ENCODE measurements at regions not wholly inside any gene's neighbourhood (a gene's known extent, or its start where the extent isn't known, plus 50 kb on each side); places are given as distances from the start of the nearest gene placed in this dataset.

GRCh38 chr18:25630682-25631081, 278.7 kb upstream of the ZNF521 start:
- in situ Hi-C loops (cut with HindIII; ENCODE audit: low pct_unique_long_range_greater_than_20kb, low sequenced_read_pairs), result no loop called here
- DNase-seq (ENCODE audit: low read depth, low spot score), result no peak

DNA sequence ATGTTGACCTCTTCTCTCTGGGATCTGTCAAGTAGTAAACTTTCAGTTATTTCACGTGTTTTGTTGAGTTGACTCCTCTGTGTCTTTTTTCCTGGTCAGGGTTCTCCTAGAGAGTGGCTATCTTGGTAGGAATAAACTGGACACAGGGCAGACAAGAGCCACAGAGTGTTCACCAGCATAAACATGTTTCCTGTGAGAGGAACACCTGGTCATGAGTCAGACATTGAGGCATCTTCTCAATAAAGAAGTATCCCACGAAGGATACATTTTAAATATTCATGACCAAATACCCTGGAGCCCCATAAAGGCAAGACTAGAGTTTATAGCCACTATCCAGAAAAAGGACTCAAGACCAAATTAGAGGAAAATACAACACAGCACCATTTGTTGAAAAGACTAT, 269.7 kb upstream of the ZNF521 start:
- in situ Hi-C loops (cut with HindIII; ENCODE audit: low pct_unique_long_range_greater_than_20kb, low sequenced_read_pairs), result no loop called here
- no peak for DNase-seq (ENCODE audit: low read depth, low spot score)

- no peak for DNase-seq (ENCODE audit: low read depth, low spot score)
- in situ Hi-C loops (cut with HindIII; ENCODE audit: low pct_unique_long_range_greater_than_20kb, low sequenced_read_pairs), result no loop called here
Measured at GRCh38 chr18:25621144-25621543, 269.2 kb upstream of the ZNF521 start.

DNA sequence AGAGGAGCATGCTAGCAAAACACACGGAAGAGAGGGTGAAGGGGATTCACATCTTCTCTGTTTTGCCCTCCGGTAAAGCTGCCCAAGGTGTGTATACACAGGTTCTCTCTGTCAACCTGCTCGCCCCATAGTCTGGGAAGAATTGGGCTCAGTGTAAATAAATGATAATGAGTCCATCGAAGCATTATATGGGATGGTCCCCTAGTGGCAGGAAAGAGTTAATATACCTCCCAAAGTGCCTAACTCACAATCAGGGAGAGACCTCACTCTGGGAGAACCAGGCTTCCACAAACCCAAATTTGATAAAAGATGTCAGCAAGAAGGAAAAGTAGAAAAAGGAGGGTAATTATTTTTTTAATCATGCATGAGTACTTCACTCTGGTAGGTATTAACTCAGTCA, 262.2 kb upstream of the ZNF521 start:
- in situ Hi-C loops (cut with HindIII; ENCODE audit: low pct_unique_long_range_greater_than_20kb, low sequenced_read_pairs), result no loop called here
- no peak for DNase-seq (ENCODE audit: low read depth, low spot score)

GRCh38 chr18:25612466-25612865, 260.5 kb upstream of the ZNF521 start:
- in situ Hi-C loops (cut with HindIII; ENCODE audit: low pct_unique_long_range_greater_than_20kb, low sequenced_read_pairs), result no loop called here
- no peak for DNase-seq (ENCODE audit: low read depth, low spot score)

GRCh38 chr18:25608091-25608490, 256.1 kb upstream of the ZNF521 start:
- in situ Hi-C loops (cut with HindIII; ENCODE audit: low pct_unique_long_range_greater_than_20kb, low sequenced_read_pairs), result no loop called here
- no peak for DNase-seq (ENCODE audit: low read depth, low spot score)

DNA sequence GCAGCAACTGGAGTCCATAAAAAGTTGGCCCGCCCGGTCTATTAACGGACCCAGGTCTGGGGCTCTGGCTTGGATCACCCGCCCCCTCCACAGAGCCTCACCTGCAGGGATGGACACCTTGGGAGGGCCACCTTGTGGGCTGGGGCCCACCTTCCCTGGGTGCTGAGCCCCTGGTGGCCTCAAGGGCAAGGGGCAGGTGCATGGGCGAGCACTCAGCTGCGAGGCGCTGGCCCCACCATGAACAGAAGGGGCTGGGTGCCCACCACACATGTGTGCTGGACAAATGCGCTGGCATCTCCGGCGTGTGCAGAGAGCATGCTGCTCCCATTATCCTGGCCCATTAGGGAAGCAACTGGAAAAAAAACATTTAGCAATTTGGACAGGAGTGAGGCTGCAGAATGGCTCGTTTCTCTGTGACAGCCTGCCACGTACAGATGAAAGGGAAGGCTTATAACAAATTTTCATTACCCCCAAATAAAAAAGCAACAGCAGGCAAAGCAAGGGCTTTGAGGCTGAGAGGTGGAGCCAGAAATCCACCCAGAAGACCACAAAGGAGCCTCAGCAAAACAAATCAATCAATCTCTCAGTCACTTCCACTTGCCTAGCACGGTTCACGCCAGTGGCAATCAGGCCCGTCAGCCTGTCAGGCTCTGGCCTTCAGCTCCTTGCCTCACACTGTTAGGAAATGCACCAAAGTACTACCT, 253.1 kb upstream of the ZNF521 start:
- in situ Hi-C loops (cut with HindIII; ENCODE audit: low pct_unique_long_range_greater_than_20kb, low sequenced_read_pairs), result no loop called here

DNA sequence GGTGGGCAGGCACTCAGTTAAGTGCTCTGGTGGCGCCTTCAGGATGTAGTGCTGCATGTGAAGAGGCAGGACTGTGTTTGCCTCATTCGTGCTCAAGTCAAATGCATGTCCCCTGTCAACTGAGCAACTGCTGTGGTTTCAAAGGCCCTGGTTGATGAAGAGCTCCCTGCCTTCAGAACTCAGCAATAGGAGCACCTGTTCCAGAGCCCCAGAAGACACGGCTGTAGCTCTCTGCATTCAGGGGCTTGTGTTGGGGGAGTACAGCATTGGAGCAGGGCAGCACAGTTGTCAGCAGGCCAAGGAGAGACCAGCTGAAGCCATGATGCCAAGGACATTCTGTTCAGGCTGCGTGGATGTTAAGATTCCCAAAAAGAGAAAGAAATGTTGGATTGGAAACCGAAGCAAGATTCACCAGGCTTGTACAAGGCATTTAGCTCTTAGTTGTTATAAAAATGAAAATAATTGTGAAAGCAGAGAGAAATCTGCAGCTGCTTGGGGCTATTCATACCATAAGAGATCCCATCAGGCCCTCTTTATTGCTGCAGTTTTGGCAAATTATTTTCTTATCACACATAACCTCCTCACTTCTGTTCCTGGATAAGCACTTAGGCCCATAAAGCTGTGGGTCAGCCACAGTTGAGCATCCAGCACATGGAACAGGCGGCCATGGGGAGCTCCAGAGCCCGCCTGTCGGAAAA, 252.4 kb upstream of the ZNF521 start:
- in situ Hi-C loops (cut with HindIII; ENCODE audit: low pct_unique_long_range_greater_than_20kb, low sequenced_read_pairs), result no loop called here
- DNase-seq (ENCODE audit: low read depth, low spot score), result no peak

More for the DNA sequence above, 253.1 kb upstream of the ZNF521 start:
- DNase-seq (ENCODE audit: low read depth, low spot score), result no peak

GRCh38 chr18:25599443-25599842, 247.5 kb upstream of the ZNF521 start:
- in situ Hi-C loops (cut with HindIII; ENCODE audit: low pct_unique_long_range_greater_than_20kb, low sequenced_read_pairs), result no loop called here

GRCh38 chr18:25597476-25597875, 245.5 kb upstream of the ZNF521 start:
- in situ Hi-C loops (cut with HindIII; ENCODE audit: low pct_unique_long_range_greater_than_20kb, low sequenced_read_pairs), result no loop called here
- DNase-seq (ENCODE audit: low read depth, low spot score), result no peak

More at GRCh38 chr18:25599443-25599842, 247.5 kb upstream of the ZNF521 start:
- DNase-seq (ENCODE audit: low read depth, low spot score), result no peak

- no peak for DNase-seq (ENCODE audit: low read depth, low spot score)
- in situ Hi-C loops (cut with HindIII; ENCODE audit: low pct_unique_long_range_greater_than_20kb, low sequenced_read_pairs), result no loop called here
Measured at GRCh38 chr18:25595274-25596060, 243.5 kb upstream of the ZNF521 start.

GRCh38 chr18:25594351-25594750, 242.4 kb upstream of the ZNF521 start:
- DNase-seq (ENCODE audit: low read depth, low spot score), result no peak
- in situ Hi-C loops (cut with HindIII; ENCODE audit: low pct_unique_long_range_greater_than_20kb, low sequenced_read_pairs), result no loop called here

DNA sequence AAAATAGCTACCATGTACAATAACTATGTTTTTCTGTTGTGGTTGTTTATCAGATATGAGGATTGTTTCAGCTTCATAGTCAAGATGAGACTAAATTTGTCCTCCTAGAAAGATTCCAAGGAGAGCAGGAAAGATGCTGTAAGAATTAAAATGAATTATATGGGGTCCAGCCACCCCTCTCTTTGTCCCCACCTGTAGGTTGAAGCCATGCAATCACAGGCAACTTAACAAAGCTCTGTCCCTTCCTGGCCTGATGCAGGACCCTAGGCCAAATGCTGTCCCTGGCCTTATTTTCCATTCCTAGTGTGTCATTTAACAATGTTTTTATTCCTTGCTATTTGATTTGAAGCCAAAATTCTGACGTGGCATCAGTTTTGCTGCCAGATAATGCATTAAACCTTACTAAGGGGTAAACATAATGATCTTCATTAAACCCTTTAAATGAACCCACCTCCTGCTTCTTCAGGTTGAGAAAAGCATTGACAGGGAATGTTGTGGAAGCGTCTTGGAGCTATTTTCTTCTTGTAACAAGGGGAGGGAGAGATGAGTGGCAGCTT, 240.9 kb upstream of the ZNF521 start:
- DNase-seq (ENCODE audit: low read depth, low spot score), result no peak
- in situ Hi-C loops (cut with HindIII; ENCODE audit: low pct_unique_long_range_greater_than_20kb, low sequenced_read_pairs), result no loop called here

- DNase-seq (ENCODE audit: low read depth, low spot score), result no peak
- in situ Hi-C loops (cut with HindIII; ENCODE audit: low pct_unique_long_range_greater_than_20kb, low sequenced_read_pairs), result no loop called here
Measured at GRCh38 chr18:25590456-25590855, 238.5 kb upstream of the ZNF521 start.

DNA sequence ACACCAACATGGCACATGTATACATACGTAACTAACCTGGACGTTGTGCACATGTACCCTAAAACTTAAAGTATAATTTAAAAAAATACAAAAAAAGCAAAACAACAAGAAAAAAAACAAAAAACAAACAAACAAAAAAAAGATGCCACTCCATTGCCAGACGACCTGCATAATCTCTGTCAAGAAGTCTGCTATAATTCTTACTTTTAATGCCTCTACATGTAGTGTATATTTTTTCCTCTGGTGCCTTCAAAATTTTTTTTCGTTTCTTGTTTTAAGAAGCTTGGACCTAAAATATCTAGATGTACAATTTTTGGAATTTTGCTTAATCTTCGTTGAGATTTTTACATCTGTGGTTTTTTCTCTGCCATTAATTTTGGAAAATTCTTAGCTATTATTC, 235.6 kb upstream of the ZNF521 start:
- DNase-seq (ENCODE audit: low read depth, low spot score), result no peak
- in situ Hi-C loops (cut with HindIII; ENCODE audit: low pct_unique_long_range_greater_than_20kb, low sequenced_read_pairs), result no loop called here

DNA sequence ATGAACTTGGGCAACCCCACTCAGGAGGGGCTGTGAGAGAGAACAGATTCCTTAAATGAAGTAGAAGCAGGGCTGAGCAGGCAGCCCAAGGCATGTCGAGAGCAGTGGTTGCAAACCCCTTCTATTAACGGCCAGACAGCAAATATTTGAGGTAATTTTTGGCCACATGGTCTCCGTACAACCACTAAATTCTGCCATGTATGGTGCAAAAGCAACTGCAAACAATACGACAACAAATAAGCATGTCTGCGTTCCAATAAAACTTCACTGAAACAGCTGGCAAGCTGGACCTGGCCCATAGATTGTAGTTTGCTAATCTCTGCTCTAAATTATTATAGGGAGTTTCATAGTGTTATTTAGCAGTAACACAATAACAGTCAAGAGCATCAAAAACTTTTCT, 217.0 kb upstream of the ZNF521 start:
- in situ Hi-C loops (cut with HindIII; ENCODE audit: low pct_unique_long_range_greater_than_20kb, low sequenced_read_pairs), result no loop called here
- DNase-seq (ENCODE audit: low read depth, low spot score), result no peak

DNA sequence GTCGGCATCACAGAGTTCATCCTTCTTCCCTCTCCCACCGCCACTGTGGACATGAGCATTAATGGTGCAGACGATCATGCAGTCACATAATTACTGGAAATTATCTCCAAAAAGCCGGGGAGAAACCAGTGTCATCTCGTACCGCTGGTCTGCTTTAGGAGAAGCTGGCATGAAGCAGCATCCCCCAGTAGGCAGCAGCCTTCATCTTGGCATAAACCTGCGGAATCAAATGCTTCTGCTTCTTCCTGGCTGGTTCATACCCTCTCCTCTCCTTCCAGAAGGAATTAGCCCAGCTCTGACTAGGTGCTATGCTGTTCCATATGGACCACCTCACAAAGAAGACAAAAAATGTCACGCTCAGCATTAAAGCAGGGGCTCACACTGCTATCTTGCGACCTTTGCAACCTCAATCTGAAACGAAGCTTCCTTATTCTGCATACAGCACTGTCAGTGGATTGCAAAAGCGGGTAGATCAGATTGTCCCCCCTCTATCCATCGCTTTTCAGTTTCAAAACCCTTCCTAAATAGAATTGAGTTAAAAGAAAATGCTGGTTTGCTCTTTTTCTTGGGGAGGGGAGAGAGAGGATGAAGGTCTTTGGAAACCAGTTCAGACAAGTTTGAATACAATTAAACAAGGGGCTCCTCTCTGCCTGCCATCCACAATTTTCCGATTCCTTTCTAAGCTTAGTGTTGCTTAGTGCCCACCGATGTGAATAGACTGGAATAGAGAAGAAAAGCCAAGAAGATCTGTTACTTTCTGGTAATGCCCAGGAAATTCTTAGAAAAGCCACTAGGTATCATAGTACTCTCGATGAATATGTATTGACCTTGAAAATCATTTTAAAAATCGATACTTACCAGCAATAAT, 212.1 kb upstream of the ZNF521 start:
- in situ Hi-C loops (cut with HindIII; ENCODE audit: low pct_unique_long_range_greater_than_20kb, low sequenced_read_pairs), result no loop called here
- DNase-seq (ENCODE audit: low read depth, low spot score), result no peak
